HUES6 (cell line): ENCODE measurements at regions not wholly inside any gene's neighbourhood (a gene's known extent, or its start where the extent isn't known, plus 50 kb on each side); places are given as distances from the start of the nearest gene placed in this dataset.

Experiments
- H3K27ac ChIP-seq: 2 replicates; pipeline ENCODE4 v1.7.0; 2013; ENCODE audit warnings: low read depth, mild to moderate bottlenecking, low read length, inconsistent platforms
- H3K27me3 ChIP-seq: 2 replicates; pipeline ENCODE4 v1.6.1; 2013; ENCODE audit warnings: low read length; ENCODE audit not compliant: control insufficient read depth, insufficient read depth
- H3K36me3 ChIP-seq: 2 replicates; pipeline ENCODE4 v1.6.1; 2013; ENCODE audit warnings: low read length; ENCODE audit not compliant: control insufficient read depth, insufficient read depth
- H3K4me1 ChIP-seq: 2 replicates; pipeline ENCODE4 v1.6.1; 2013; ENCODE audit warnings: low read length; ENCODE audit not compliant: control insufficient read depth, insufficient read depth
- H3K4me3 ChIP-seq: 2 replicates; pipeline ENCODE4 v1.5.1; 2013; ENCODE audit warnings: low read depth, low read length
- H3K9ac ChIP-seq: one replicate; pipeline ENCODE4 v1.6.1; 2013; ENCODE audit warnings: mild to moderate bottlenecking, low read length
- H3K9me3 ChIP-seq: 2 replicates; pipeline ENCODE4 v1.6.1; 2013; ENCODE audit warnings: low read depth, low read length; ENCODE audit not compliant: control insufficient read depth, insufficient read depth

DNA sequence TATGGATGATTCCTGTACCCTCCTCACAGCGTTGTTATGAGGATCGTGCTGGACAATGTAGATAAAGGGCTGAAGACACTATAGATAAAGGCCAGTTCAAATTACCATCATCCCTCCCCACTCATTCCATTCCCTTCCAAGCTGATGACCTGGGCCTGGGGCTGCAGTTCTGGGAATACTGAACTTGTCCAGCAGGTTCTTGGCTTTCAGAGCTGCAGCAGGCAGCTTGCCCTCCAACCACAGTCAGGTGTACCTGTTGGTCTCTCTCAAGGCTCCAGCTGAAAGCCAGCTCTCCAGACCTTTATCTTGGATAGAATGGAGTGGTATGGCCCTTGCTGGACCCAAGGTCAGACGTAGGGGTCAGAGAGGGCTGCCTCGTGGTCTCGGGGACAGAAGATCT, 92.5 kb downstream of the PCDH1 start:
- no peak overlapping the region for H3K9ac ChIP-seq
- H3K4me1 ChIP-seq, result peaks cover 13% of the 10 kb centered on the region
- no peak overlapping the region for H3K27ac ChIP-seq
- no peaks in the 10 kb centered on the region for H3K9me3 ChIP-seq
- no peaks in the 10 kb centered on the region for H3K36me3 ChIP-seq
- H3K27me3 ChIP-seq, result no peaks in the 10 kb centered on the region
- no peak overlapping the region for H3K4me3 ChIP-seq

DNA sequence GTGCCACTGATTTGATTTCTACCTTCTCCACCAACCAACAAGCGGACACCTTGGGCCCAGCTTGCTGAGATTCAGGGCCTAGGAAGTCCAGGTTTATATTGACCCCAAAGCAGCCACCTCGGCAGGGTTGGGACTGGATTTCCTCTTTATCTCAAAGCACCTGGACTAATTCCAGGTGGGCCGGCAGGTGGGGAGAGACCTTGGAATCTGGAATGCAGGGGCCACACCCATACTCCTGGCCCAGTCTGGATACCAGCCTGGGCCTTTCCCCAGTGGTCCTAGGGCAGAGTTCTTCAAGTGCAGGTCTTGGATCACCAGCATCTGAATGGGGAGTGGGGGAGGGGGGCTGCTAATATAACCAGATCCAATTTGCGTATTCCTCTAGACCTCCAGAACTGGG, 93.1 kb downstream of the PCDH1 start:
- H3K27ac ChIP-seq, result no peak overlapping the region
- H3K4me1 ChIP-seq, result peaks cover 15% of the 10 kb centered on the region
- no peaks in the 10 kb centered on the region for H3K9me3 ChIP-seq

DNA sequence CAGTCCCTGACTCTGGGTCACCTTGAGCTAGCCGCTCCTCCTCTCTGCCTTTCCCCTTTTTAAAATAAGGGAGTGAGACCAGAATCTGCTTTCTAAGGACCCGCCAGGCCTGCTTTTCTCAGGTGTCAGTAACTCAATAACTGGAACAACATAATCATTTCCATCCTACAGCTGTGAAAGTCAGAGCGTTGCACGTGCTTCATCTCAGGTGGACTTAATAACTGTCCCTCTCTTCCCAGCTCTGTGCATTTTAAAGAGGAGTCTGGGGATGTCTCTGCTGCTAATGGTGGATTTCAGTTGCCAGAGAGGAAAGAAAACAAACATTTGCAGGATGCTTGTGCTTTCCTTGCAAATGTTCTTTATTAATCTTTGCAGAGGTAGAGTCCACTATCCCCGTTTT, 93.7 kb downstream of the PCDH1 start:
- H3K9me3 ChIP-seq, result no peaks in the 10 kb centered on the region

More for the DNA sequence above, 93.1 kb downstream of the PCDH1 start:
- Histone ChIP-seq H3K27me3 (no peaks in the 10 kb centered on the region), H3K36me3 (no peaks in the 10 kb centered on the region), H3K4me3 (no peak overlapping the region), H3K9ac (no peak overlapping the region)

DNA sequence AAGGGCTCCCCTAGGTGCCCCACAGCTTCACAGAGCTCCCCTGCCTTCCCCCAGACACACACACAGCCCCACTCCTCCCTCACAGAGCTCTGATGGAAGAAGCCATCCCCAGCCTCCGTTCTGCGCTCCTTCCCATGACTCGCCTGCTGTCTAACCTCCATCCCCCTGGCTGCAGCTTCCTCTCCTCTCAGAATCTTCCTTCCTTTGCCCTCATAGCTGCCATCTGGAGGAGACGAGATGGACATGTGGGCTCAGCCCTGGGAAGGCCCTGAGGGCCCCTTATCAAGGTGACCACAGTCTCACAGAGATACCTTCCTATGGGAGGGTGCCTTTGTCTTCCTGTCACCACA, 94.3 kb downstream of the PCDH1 start:
- Histone ChIP-seq H3K36me3 (no peaks in the 10 kb centered on the region), H3K4me1 (peaks cover 18% of the 10 kb centered on the region), H3K9ac (no peak overlapping the region), H3K27ac (no peak overlapping the region), H3K4me3 (no peak overlapping the region), H3K9me3 (no peaks in the 10 kb centered on the region), H3K27me3 (no peaks in the 10 kb centered on the region)

More for the DNA sequence above, 93.7 kb downstream of the PCDH1 start:
- H3K36me3 ChIP-seq, result no peaks in the 10 kb centered on the region
- H3K9ac ChIP-seq, result no peak overlapping the region
- H3K27me3 ChIP-seq, result no peaks in the 10 kb centered on the region
- H3K4me3 ChIP-seq, result no peak overlapping the region
- H3K27ac ChIP-seq, result no peak overlapping the region
- H3K4me1 ChIP-seq, result peaks cover 16% of the 10 kb centered on the region

DNA sequence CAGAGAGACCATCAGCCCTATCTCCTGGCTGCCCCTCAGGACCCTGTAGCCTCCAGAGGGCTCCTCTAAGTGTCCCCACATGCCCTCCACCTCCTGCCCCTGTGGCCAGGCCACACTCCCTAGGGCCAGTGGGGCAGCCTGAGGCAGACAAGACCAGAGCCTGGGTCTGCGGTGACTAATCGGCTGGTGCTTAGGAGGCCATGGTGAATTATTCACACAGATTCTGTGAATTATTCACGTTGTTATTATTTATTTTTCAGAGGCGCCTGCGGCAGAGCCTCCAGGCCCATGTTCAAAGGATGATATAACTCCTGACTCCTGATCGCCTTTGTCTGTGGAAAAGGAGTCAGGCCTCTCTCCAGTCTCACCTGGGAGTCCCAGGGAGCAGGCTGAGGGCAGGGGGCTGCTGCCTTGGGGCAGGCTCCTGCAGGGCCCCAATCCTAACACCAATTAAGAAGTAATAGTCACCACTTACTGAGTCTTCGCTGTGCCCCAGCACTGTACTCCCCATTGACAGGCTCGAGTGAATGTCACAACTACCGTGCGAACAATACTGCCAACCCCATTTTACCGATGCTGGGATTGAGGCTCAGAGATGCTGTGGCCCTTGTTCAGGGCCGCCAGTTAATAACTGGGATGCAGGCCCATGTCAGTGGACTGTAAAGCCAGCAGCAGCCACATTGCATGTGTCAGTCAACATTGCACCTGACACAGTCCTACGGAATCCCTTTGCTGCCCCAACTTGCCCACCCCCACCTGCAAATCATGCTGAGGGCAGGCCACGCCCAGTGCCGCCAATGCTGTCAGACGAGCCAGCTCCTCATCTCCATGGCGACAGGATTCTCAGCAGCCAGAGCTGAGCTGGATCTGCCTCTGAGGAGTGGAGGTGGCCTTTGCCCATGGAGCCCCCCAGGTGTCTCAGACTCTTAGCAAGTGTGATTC, 94.9 kb downstream of the PCDH1 start:
- Histone ChIP-seq H3K36me3 (no peaks in the 10 kb centered on the region), H3K9me3 (no peaks in the 10 kb centered on the region), H3K27ac (no peak overlapping the region), H3K4me1 (peaks cover 18% of the 10 kb centered on the region), H3K9ac (no peak overlapping the region), H3K4me3 (no peak overlapping the region), H3K27me3 (no peaks in the 10 kb centered on the region)

DNA sequence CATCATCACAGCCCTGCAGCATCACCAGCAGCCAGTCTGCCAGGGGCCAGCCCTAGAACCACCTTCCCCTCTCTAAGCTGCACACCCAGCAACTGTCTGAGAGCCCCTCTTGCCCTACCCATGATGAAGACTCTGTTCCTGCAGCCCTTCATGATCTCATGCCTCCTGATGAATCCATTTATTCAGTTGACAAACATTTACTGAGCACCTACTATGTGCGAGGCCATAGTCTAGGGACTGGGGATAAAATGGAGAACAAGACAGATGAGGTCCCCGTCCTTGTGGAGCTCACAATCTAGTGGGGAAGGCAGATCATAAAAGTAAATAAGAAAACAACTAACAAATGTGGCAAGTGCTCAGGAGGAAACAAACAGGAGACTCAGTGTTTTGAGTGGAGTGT, 96.3 kb downstream of the PCDH1 start:
- Histone ChIP-seq H3K27ac (no peak overlapping the region), H3K36me3 (no peaks in the 10 kb centered on the region), H3K4me3 (no peak overlapping the region), H3K9me3 (no peaks in the 10 kb centered on the region), H3K9ac (no peak overlapping the region), H3K4me1 (peaks cover 22% of the 10 kb centered on the region), H3K27me3 (no peaks in the 10 kb centered on the region)

DNA sequence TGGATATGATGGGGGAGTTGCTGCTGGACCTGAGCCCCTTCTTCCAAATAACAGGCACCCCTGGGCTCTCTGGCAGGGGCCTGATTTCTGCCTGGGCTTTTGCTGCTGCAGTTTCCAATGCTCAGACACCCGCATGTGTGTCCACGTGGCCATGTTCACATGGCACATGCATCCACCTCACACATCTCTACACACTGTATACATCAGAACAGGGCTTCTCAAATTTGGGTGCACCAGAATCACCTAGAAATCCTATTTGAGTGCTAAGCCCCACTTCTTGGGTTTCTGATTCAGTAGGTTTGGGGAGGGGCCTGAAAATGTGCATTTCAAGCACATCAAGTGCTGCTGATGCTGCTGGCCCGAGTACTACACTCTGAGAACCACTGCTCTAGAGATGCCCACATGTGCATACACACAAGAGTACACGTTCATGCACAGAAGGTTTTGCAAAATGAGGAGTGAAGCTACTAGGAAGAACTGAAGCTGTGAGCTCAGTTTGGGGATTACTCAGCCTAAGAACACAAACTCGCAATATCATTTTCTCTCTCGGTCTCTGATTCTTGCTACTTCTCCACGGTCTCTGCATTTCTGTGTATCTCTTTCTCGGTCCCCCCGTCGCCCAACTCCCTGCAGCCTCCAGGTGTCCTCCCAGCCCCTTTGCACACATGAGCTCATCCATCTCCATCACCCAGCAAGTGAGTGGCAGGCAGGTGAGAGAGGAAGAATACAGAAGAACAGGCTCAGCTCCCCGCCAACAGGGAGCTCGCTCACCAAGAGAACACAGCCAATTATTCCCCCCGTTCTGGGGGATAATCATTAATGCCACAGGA, 97.0 kb downstream of the PCDH1 start:
- Histone ChIP-seq H3K9me3 (no peaks in the 10 kb centered on the region), H3K4me1 (peaks cover 22% of the 10 kb centered on the region), H3K4me3 (no peak overlapping the region), H3K27ac (no peak overlapping the region), H3K27me3 (no peaks in the 10 kb centered on the region), H3K36me3 (no peaks in the 10 kb centered on the region), H3K9ac (no peak overlapping the region)

DNA sequence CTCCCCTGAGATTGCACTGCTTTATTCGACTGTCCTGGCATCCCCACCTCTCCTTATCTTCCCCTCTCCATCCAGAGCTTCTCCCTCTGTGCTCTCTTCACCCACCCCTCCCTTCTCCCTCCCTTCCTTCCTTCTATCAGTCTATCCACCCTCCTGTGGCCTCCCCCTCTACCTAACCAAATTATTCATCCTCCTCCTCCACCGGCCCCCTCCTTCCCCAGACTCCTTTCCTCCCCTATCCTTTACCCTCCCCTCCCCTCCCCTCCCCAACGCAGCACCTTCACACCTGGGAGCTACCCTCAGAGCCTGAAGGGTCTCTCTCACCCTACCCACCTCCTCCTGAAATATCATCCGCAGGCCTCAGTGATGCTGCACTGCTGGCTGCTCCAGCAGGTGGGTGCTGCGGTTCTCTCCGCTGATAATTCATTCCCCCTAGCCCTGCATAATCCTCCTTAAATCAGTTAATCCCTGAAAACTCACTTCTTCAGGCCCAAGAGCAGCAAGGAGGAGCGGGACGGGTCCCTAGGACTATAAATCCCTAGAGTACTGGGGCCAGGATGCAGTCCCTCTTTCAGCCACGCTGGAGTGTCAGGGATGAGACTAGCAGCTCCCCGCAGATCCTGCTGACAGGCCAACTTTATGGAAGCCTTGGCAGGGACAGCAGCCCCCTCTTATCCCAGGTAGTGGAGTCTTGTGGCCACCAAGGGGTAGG, 97.8 kb downstream of the PCDH1 start:
- Histone ChIP-seq H3K27ac (no peak overlapping the region), H3K4me3 (no peak overlapping the region), H3K27me3 (no peaks in the 10 kb centered on the region), H3K9me3 (no peaks in the 10 kb centered on the region), H3K36me3 (no peaks in the 10 kb centered on the region), H3K4me1 (peaks cover 22% of the 10 kb centered on the region), H3K9ac (no peak overlapping the region)

DNA sequence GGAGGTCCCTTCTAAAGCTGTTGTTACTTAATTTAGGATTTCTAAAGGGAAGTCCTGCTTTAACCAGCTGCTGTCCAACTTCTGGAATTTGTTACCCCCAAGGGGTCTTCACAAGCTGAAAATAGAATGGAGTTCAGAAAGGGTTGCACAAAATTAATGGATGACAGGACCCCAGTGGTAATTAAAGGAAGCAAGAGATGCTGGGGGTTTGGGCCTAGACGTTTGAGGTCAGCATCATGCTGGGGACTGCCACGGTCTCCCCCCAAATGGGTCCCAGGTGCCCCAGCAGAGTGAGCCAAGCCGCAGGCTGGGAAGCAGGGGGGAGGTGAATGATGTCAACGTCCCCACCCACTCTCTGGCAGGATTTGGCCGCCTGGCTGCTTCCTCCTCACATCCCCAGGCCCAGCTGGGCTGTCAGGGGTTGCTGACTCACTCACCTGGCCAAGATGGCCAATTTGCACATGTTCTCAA, 97.5 kb upstream of the ARAP3 start:
- no peaks in the 10 kb centered on the region for H3K36me3 ChIP-seq
- peaks cover 22% of the 10 kb centered on the region for H3K4me1 ChIP-seq
- no peaks in the 10 kb centered on the region for H3K9me3 ChIP-seq
- no peaks in the 10 kb centered on the region for H3K27me3 ChIP-seq
- H3K9ac ChIP-seq, result no peak overlapping the region
- H3K27ac ChIP-seq, result no peak overlapping the region
- no peak overlapping the region for H3K4me3 ChIP-seq

DNA sequence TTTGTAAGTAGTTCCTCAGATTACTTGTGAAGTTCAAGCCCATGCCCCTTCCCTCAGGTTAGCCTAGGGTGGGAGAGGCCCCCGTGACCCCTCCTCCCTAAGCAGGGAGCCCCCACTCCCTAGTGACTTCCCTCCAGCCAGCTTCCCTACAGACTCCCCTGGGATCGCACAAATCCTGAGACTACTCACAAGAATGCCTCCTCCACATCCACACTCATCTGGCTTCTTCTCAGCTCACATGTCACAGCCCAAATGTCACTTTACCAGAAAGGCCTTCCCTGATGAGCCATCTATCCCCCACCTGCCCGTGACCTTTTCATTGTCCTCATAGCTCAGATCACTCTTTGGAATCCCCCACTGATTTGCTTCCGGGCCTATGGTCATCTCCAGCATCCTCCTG, 96.7 kb upstream of the ARAP3 start:
- no peaks in the 10 kb centered on the region for H3K36me3 ChIP-seq
- peaks cover 24% of the 10 kb centered on the region for H3K4me1 ChIP-seq
- H3K9ac ChIP-seq, result no peak overlapping the region
- no peaks in the 10 kb centered on the region for H3K9me3 ChIP-seq
- no peak overlapping the region for H3K4me3 ChIP-seq
- no peak overlapping the region for H3K27ac ChIP-seq
- H3K27me3 ChIP-seq, result no peaks in the 10 kb centered on the region
